H9 (cell line): ENCODE measurements at regions not wholly inside any gene's neighbourhood (a gene's known extent, or its start where the extent isn't known, plus 50 kb on each side); places are given as distances from the start of the nearest gene placed in this dataset.
A peak's percentile ranks its signal among the peaks of the same experiment; 100 is the strongest.

Source experiments
- DNase-seq: peaks from one replicate; pipeline ENCODE4 v3.0.0-alpha.2; 2017
- H2AFZ ChIP-seq: one replicate; pipeline ENCODE4 v1.6.1; 2013; ENCODE audit warnings: mild to moderate bottlenecking, low read length, control low read depth, moderate library complexity
- H2AK5ac ChIP-seq: 2 replicates; pipeline ENCODE4 v1.6.1; 2013; ENCODE audit warnings: low read length, control low read depth, mixed read lengths; ENCODE audit not compliant: insufficient read length
- H2BK120ac ChIP-seq: one replicate; pipeline ENCODE4 v1.6.1; 2013; ENCODE audit warnings: low read depth, mild to moderate bottlenecking, low read length, control low read depth, inconsistent platforms; ENCODE audit not compliant: poor library complexity, severe bottlenecking
- H2BK12ac ChIP-seq: 2 replicates; pipeline ENCODE4 v1.6.1; 2013; ENCODE audit warnings: low read length, control low read depth, mixed read lengths, low read depth; ENCODE audit not compliant: insufficient read length
- H2BK15ac ChIP-seq: 2 replicates; pipeline ENCODE4 v1.6.1; 2013; ENCODE audit warnings: low read depth, low read length, control low read depth
- H2BK20ac ChIP-seq: one replicate; pipeline ENCODE4 v1.6.1; 2013; ENCODE audit warnings: low read depth, mild to moderate bottlenecking, low read length, control low read depth, inconsistent platforms; ENCODE audit not compliant: poor library complexity, severe bottlenecking
- H2BK5ac ChIP-seq: 2 replicates; pipeline ENCODE4 v1.6.1; 2013; ENCODE audit warnings: low read length, control low read depth, mixed read lengths; ENCODE audit not compliant: insufficient read length
- H3K14ac ChIP-seq: 2 replicates; pipeline ENCODE4 v1.6.1; 2013; ENCODE audit warnings: low read length, control low read depth; ENCODE audit not compliant: insufficient read depth
- H3K18ac ChIP-seq: 2 replicates; pipeline ENCODE4 v1.6.1; 2013; ENCODE audit warnings: low read depth, mild to moderate bottlenecking, mixed read lengths, low read length, control low read depth; ENCODE audit not compliant: insufficient read length
- H3K23ac ChIP-seq: 2 replicates; pipeline ENCODE4 v1.6.1; 2013; ENCODE audit warnings: low read length, control low read depth, mixed read lengths, low read depth; ENCODE audit not compliant: insufficient read length
- H3K23me2 ChIP-seq: 2 replicates; pipeline ENCODE4 v1.6.1; 2013; ENCODE audit warnings: low read depth, mild to moderate bottlenecking, mixed read lengths, low read length, control low read depth; ENCODE audit not compliant: insufficient read length, poor library complexity, severe bottlenecking
- H3K27ac ChIP-seq: 2 replicates; pipeline ENCODE4 v1.5.1; 2013; ENCODE audit warnings: low read length, control low read depth, mixed read lengths, low read depth; ENCODE audit not compliant: insufficient read length
- H3K27me3 ChIP-seq: 2 replicates; pipeline ENCODE4 v1.6.1; 2013; ENCODE audit warnings: low read length, control low read depth, inconsistent platforms; ENCODE audit not compliant: insufficient read depth
- H3K4ac ChIP-seq: 2 replicates; pipeline ENCODE4 v1.6.1; 2013; ENCODE audit warnings: low read depth, mild to moderate bottlenecking, control low read depth, inconsistent platforms, low read length, moderate library complexity
- H3K4me1 ChIP-seq: 2 replicates; pipeline ENCODE4 v1.6.1; 2013; ENCODE audit warnings: low read length, control low read depth, inconsistent platforms; ENCODE audit not compliant: insufficient read depth
- H3K4me2 ChIP-seq: 2 replicates; pipeline ENCODE4 v1.6.1; 2013; ENCODE audit warnings: low read length, control low read depth, mixed read lengths; ENCODE audit not compliant: insufficient read length, insufficient read depth
- H3K56ac ChIP-seq: 2 replicates; pipeline ENCODE4 v1.6.1; 2013; ENCODE audit warnings: low read depth, mild to moderate bottlenecking, mixed read lengths, low read length, control low read depth; ENCODE audit not compliant: insufficient read length
- H3K79me1 ChIP-seq: 2 replicates; pipeline ENCODE4 v1.6.1; 2013; ENCODE audit warnings: low read depth, mild to moderate bottlenecking, moderate library complexity, low read length, control low read depth, inconsistent platforms; ENCODE audit not compliant: insufficient read depth, poor library complexity, severe bottlenecking
- H3K79me2 ChIP-seq: 2 replicates; pipeline ENCODE4 v1.6.1; 2013; ENCODE audit warnings: low read length, control low read depth, inconsistent platforms; ENCODE audit not compliant: insufficient read depth
- H3K9ac ChIP-seq: 2 replicates; pipeline ENCODE4 v1.6.1; 2013; ENCODE audit warnings: low read length, control low read depth, mixed read lengths; ENCODE audit not compliant: insufficient read length; ENCODE audit errors: extremely low read depth
- H3K9me3 ChIP-seq: one replicate; pipeline ENCODE4 v1.6.1; 2013; ENCODE audit warnings: low read depth, low read length, inconsistent platforms; ENCODE audit not compliant: control insufficient read depth
- H3T11ph ChIP-seq: one replicate; pipeline ENCODE4 v1.6.1; 2013; ENCODE audit warnings: mild to moderate bottlenecking, low read length, control low read depth, inconsistent platforms
- H4K20me1 ChIP-seq: one replicate; pipeline ENCODE4 v1.6.1; 2013; ENCODE audit not compliant: control insufficient read depth, insufficient read length, insufficient read depth
- H4K5ac ChIP-seq: 2 replicates; pipeline ENCODE4 v1.6.1; 2013; ENCODE audit warnings: low read depth, mild to moderate bottlenecking, mixed read lengths, low read length, control low read depth; ENCODE audit not compliant: insufficient read length
- H4K8ac ChIP-seq: replicated peaks from 2 replicates; pipeline ENCODE4 v1.6.1; 2013; ENCODE audit warnings: low read length, control low read depth, mixed read lengths, low read depth; ENCODE audit not compliant: insufficient read length
- H4K91ac ChIP-seq: 2 replicates; pipeline ENCODE4 v1.6.1; 2013; ENCODE audit warnings: low read depth, mild to moderate bottlenecking, moderate library complexity, mixed read lengths, low read length, control low read depth; ENCODE audit not compliant: insufficient read length
- H3K27ac Mint-ChIP-seq, 3 experiments: 2 replicates in 2 of 3; 3 replicates in 1 of 3; pipeline ENCODE4 v1.8.0; 2020 to 2021; ENCODE audit warnings: mixed read lengths in 3 of 3, mild to moderate bottlenecking in 1 of 3, moderate library complexity in 1 of 3
- H3K27me3 Mint-ChIP-seq: 2 replicates; pipeline ENCODE4 v1.8.0; 2021; ENCODE audit warnings: low read depth, mild to moderate bottlenecking, moderate library complexity, mixed read lengths
- H3K36me3 Mint-ChIP-seq, 3 experiments: 2 replicates in 2 of 3; 3 replicates in 1 of 3; pipeline ENCODE4 v1.8.0; 2020 to 2021; ENCODE audit warnings: low read depth in 3 of 3, mixed read lengths in 3 of 3; ENCODE audit not compliant: insufficient read depth in 1 of 3
- H3K4me1 Mint-ChIP-seq, 2 experiments: 2 replicates each; pipeline ENCODE4 v1.8.0; 2020; ENCODE audit warnings: mixed read lengths in 2 of 2
- H3K4me3 Mint-ChIP-seq, 2 experiments: 2 replicates in 1 of 2; 3 replicates in 1 of 2; pipeline ENCODE4 v1.8.0; 2020 to 2021; ENCODE audit warnings: mild to moderate bottlenecking in 2 of 2, mixed read lengths in 2 of 2, moderate library complexity in 1 of 2
- H3K9me3 Mint-ChIP-seq, 2 experiments: 2 replicates in 1 of 2; 3 replicates in 1 of 2; pipeline ENCODE4 v1.8.0; 2020; ENCODE audit warnings: mild to moderate bottlenecking in 2 of 2, mixed read lengths in 2 of 2, moderate library complexity in 1 of 2
- CTCF ChIP-seq: fragments of 200-600 bp; sonication (generic); conservative IDR thresholded peaks from 3 replicates; pipeline ENCODE4 v1.8.0; 2021; ENCODE audit warnings: antibody characterized with exemption, mild to moderate bottlenecking
- WGBS: extraction: QIAGEN DNeasy Blood & Tissue Kit; methylation state at CpG from one replicate; pipeline ENCODE4 v1.1.7; 2013; ENCODE audit warnings: missing lambda C conversion rate, low lambda C conversion rate, mixed read lengths; ENCODE audit not compliant: insufficient read length; ENCODE audit errors: extremely low coverage; 5-methylcytosine and 5-hydroxymethylcytosine counted together

GRCh38 chr2:195575879-195576401, 81.1 kb upstream of the SLC39A10 start:
- no peak overlapping the region for H3K9ac ChIP-seq
- H3K27me3 ChIP-seq: no peaks in the 10 kb centered on the region
- no peak overlapping the region for H3T11ph ChIP-seq
- no peak overlapping the region for H3K56ac ChIP-seq
- H3K14ac ChIP-seq: no peak overlapping the region
- peak; percentile 42; the same call in 2 of the 3 replicates for TF ChIP-seq CTCF
- no peaks in the 10 kb centered on the region for H3K9me3 Mint-ChIP-seq
- no peak overlapping the region for H3K23ac ChIP-seq
- no peak overlapping the region for H2BK5ac ChIP-seq
- no peak overlapping the region for H2BK15ac ChIP-seq
- no peak overlapping the region for H3K27ac ChIP-seq
- no peak overlapping the region for H3K4me2 ChIP-seq
- H3K4me1 Mint-ChIP-seq: 0 out of 4 replicates have a peak, but pooled peaks cover 0 to 3% of the 10 kb centered on the region in 2 experiments
- no peak overlapping the region for H3K4me3 Mint-ChIP-seq
- no peaks in the 10 kb centered on the region for H3K36me3 Mint-ChIP-seq
- no peak overlapping the region for H4K91ac ChIP-seq
- H3K23me2 ChIP-seq: no peaks in the 10 kb centered on the region
- no peak for DNase-seq
- H2BK20ac ChIP-seq: no peak overlapping the region
- no peaks in the 10 kb centered on the region for H3K79me2 ChIP-seq
- no peak overlapping the region for H4K5ac ChIP-seq
- H3K79me1 ChIP-seq: no peaks in the 10 kb centered on the region
- H3K18ac ChIP-seq: no peak overlapping the region
- H3K4ac ChIP-seq: no peak overlapping the region
- no peaks in the 10 kb centered on the region for H4K20me1 ChIP-seq
- no peaks in the 10 kb centered on the region for H3K4me1 ChIP-seq
- H4K8ac ChIP-seq: no peak overlapping the region
- no peaks in the 10 kb centered on the region for H3K27me3 Mint-ChIP-seq
- no peak overlapping the region for H2BK120ac ChIP-seq
- H3K27ac Mint-ChIP-seq: 0 out of 7 replicates have a peak overlapping the region, but pooled peaks of 1 of the 3 experiments have one; percentile 5
- no CpG with 5 or more reads among the region's 4 CpGs for WGBS
- H3K9me3 ChIP-seq: no peaks in the 10 kb centered on the region
- no peak overlapping the region for H2AK5ac ChIP-seq
- H2BK12ac ChIP-seq: no peak overlapping the region
- no peak overlapping the region for H2AFZ ChIP-seq
